HG03520 (cell line): ENCODE measurements at regions not wholly inside any gene's neighbourhood (a gene's known extent, or its start where the extent isn't known, plus 50 kb on each side); places are given as distances from the start of the nearest gene placed in this dataset.

Source experiments
- ATAC-seq: cut with Tn5 transposase; IDR thresholded peaks from one replicate; pipeline ENCODE4 v1.9.1; 2021; ENCODE audit warnings: mild to moderate bottlenecking, moderate library complexity; ENCODE audit not compliant: unreplicated experiment

GRCh38 chr10:70939441-70940003, 51.2 kb upstream of the PCBD1 start:
- no peak for ATAC-seq

- no peak for ATAC-seq
These were observed 52.6 kb upstream of the PCBD1 start for GRCh38 chr10:70940834-70941568.

- no peak for ATAC-seq
These were observed 53.8 kb upstream of the PCBD1 start for GRCh38 chr10:70942125-70942524.

- ATAC-seq = no peak
These were observed 54.4 kb upstream of the PCBD1 start for GRCh38 chr10:70942725-70943124.

GRCh38 chr10:70943249-70943648, 54.9 kb upstream of the PCBD1 start:
- no peak for ATAC-seq

GRCh38 chr10:70943841-70944466, 55.6 kb upstream of the PCBD1 start:
- no peak for ATAC-seq

GRCh38 chr10:70950037-70950436, 61.7 kb upstream of the PCBD1 start:
- ATAC-seq = no peak

- ATAC-seq = no peak
These were observed 62.4 kb upstream of the PCBD1 start for GRCh38 chr10:70950801-70951200.

- no peak for ATAC-seq
These were observed 64.0 kb upstream of the PCBD1 start for GRCh38 chr10:70952401-70952800.

GRCh38 chr10:70952921-70953320, 64.6 kb upstream of the PCBD1 start:
- ATAC-seq = no peak

GRCh38 chr10:70954381-70955176, 66.2 kb upstream of the PCBD1 start:
- ATAC-seq = no peak

- ATAC-seq = no peak
These were observed 67.8 kb upstream of the PCBD1 start for GRCh38 chr10:70956029-70956759.

- no peak for ATAC-seq
These were observed 70.0 kb upstream of the PCBD1 start for GRCh38 chr10:70958396-70958795.

GRCh38 chr10:70960316-70960715, 72.0 kb upstream of the PCBD1 start:
- no peak for ATAC-seq

GRCh38 chr10:70960783-70961570, 72.6 kb upstream of the PCBD1 start:
- ATAC-seq = no peak

GRCh38 chr10:70962686-70963085, 74.3 kb upstream of the PCBD1 start:
- no peak for ATAC-seq

- no peak for ATAC-seq
These were observed 74.9 kb upstream of the PCBD1 start for GRCh38 chr10:70963271-70963670.

GRCh38 chr10:70964245-70964644, 75.9 kb upstream of the PCBD1 start:
- no peak for ATAC-seq

- no peak for ATAC-seq
These were observed 76.5 kb upstream of the PCBD1 start for GRCh38 chr10:70964881-70965280.

- no peak for ATAC-seq
These were observed 77.2 kb upstream of the PCBD1 start for GRCh38 chr10:70965566-70965965.
